Cardiac fibroblast (primary cell): ENCODE measurements at regions not wholly inside any gene's neighbourhood (a gene's known extent, or its start where the extent isn't known, plus 50 kb on each side); places are given as distances from the start of the nearest gene placed in this dataset.

Source experiments
- DNase-seq, 2 donors: peaks; one replicate each; pipeline versions ENCODE4 v3.0.0 to v3.0.0-alpha.2; 2010; ENCODE audit warnings: low read depth in 2 of 2
- H3K4me3 ChIP-seq, 2 donors: replicated peaks in 1 of 2; 1 replicate in 1 of 2; 2 replicates in 1 of 2; pipeline ENCODE4 v1.5.1; 2011; ENCODE audit warnings: low read depth in 2 of 2, low read length in 2 of 2, mild to moderate bottlenecking in 2 of 2, moderate library complexity in 1 of 2
- CTCF ChIP-seq: IDR thresholded peaks from one replicate; pipeline ENCODE4 v1.5.1; 2011; ENCODE audit warnings: low read depth, mild to moderate bottlenecking, low read length, inconsistent platforms

GRCh38 chr3:117688583-117688982 is 979.0 kb downstream of the TUSC7 start:
- TF ChIP-seq CTCF: no peak
- H3K4me3 ChIP-seq: no peak overlapping the region
- no peak for DNase-seq

- TF ChIP-seq CTCF: no peak
- no peak overlapping the region for H3K4me3 ChIP-seq
Measured at GRCh38 chr3:117691526-117691925, 981.9 kb downstream of the TUSC7 start.

GRCh38 chr3:117692416-117692995 is 982.9 kb downstream of the TUSC7 start:
- no peak overlapping the region for H3K4me3 ChIP-seq
- TF ChIP-seq CTCF: no peak
- peak; percentile 9 to 60 for DNase-seq

More at GRCh38 chr3:117691526-117691925, 981.9 kb downstream of the TUSC7 start:
- no peak for DNase-seq

GRCh38 chr3:117695321-117695720 is 985.7 kb downstream of the TUSC7 start:
- H3K4me3 ChIP-seq: no peak overlapping the region
- DNase-seq: peak; percentile 26 to 44
- no peak for TF ChIP-seq CTCF

- no peak overlapping the region for H3K4me3 ChIP-seq
- TF ChIP-seq CTCF: no peak
- DNase-seq: no peak
Measured at GRCh38 chr3:117695871-117696645, 986.5 kb downstream of the TUSC7 start.

- no peak for TF ChIP-seq CTCF
- H3K4me3 ChIP-seq: no peak overlapping the region
- DNase-seq: no peak
Measured at GRCh38 chr3:117696851-117697407, 987.4 kb downstream of the TUSC7 start.
